Panc1 (cell line): ENCODE measurements at regions not wholly inside any gene's neighbourhood (a gene's known extent, or its start where the extent isn't known, plus 50 kb on each side); places are given as distances from the start of the nearest gene placed in this dataset.

Experiments used
- ATAC-seq: fragments of 200-7000 bp; cut with Tn5 transposase; 2 replicates; pipeline ENCODE4 v1.9.1; 2020; ENCODE audit warnings: mild to moderate bottlenecking, moderate library complexity
- BruUV-seq: library from RNA; stranded (reverse); fragments of 400-500 nt; replicated peaks from 2 replicates; lab custom pipeline; 2021; lab: Mats Ljungman, UMichigan
- CTCF ChIA-PET: fragments of 300-600 bp; sonication (Branson Sonifier 250); formaldehyde crosslinking; loops from one replicate; lab custom pipeline; 2022; ENCODE audit warnings: antibody characterized with exemption; lab: Charles Lee
- POLR2A ChIA-PET: fragments of 300-600 bp; sonication (Branson Sonifier 250); formaldehyde crosslinking; loops from one replicate; lab custom pipeline; 2022; ENCODE audit warnings: antibody characterized with exemption; lab: Charles Lee
- DNase-seq: peaks from one replicate; pipeline ENCODE4 v3.0.0-alpha.2; 2010; ENCODE audit warnings: low read depth, low spot score
- H3K27ac ChIP-seq: 2 replicates; pipeline ENCODE4 v1.5.1; 2011; ENCODE audit warnings: mild to moderate bottlenecking, low read length, inconsistent platforms
- H3K27me3 ChIP-seq: fragments of 200-500 bp; sonication (Bioruptor generic); 2 replicates; pipeline ENCODE4 v1.6.0; 2014; ENCODE audit warnings: low read length, inconsistent platforms; ENCODE audit not compliant: control insufficient read depth, insufficient read depth
- H3K36me3 ChIP-seq: fragments of 200-500 bp; sonication (Bioruptor generic); 2 replicates; pipeline ENCODE4 v1.5.1; 2014; ENCODE audit warnings: inconsistent platforms, mild to moderate bottlenecking, low read length, moderate library complexity; ENCODE audit not compliant: control insufficient read depth, insufficient read depth
- H3K4me1 ChIP-seq: 2 replicates; pipeline ENCODE4 v1.5.1; 2011; ENCODE audit warnings: inconsistent platforms, mild to moderate bottlenecking, low read length, moderate library complexity; ENCODE audit not compliant: control insufficient read depth, insufficient read depth
- H3K4me3 ChIP-seq, 2 experiments: 2 replicates each; pipeline ENCODE4 v1.5.1; 2011 to 2012; ENCODE audit warnings: low read depth in 2 of 2, low read length in 2 of 2, mild to moderate bottlenecking in 2 of 2, inconsistent platforms in 1 of 2, moderate library complexity in 1 of 2
- H3K9me3 ChIP-seq: fragments of 200-500 bp; sonication (Bioruptor generic); 2 replicates; pipeline ENCODE4 v1.5.1; 2014; ENCODE audit warnings: low read depth, mild to moderate bottlenecking, inconsistent platforms, low read length, moderate library complexity; ENCODE audit not compliant: control insufficient read depth, insufficient read depth
- POLR2AphosphoS5 ChIP-seq: IDR thresholded peaks from 2 replicates; pipeline ENCODE4 v1.6.1; 2012; ENCODE audit warnings: mild to moderate bottlenecking, low read depth, low read length, moderate library complexity
- SIN3A ChIP-seq: IDR thresholded peaks from 2 replicates; pipeline ENCODE4 v1.6.1; 2012; ENCODE audit warnings: low read depth, mild to moderate bottlenecking, low read length, moderate library complexity, borderline replicate concordance; ENCODE audit not compliant: insufficient read depth
- TCF7L2 ChIP-seq: IDR thresholded peaks from 2 replicates; pipeline ENCODE4 v1.6.1; 2011; ENCODE audit warnings: mild to moderate bottlenecking, low read depth, low read length, inconsistent platforms
- in situ Hi-C: cut with HindIII; loops from 2 replicates; pipeline ENCODE4 v1.10.0; 2016; ENCODE audit warnings: low sequenced_read_pairs, low pct_unique_long_range_greater_than_20kb
- intact Hi-C: fragments of 100-400 bp; cut with micrococcal nuclease; formaldehyde crosslinking; loops from one replicate; pipeline ENCODE4 v1.10.0; 2022; ENCODE audit not compliant: unreplicated experiment
- TF ChIP-seq, protein P1 (sequence below): fragments of 450-650 bp; IDR thresholded peaks from 2 replicates; pipeline ENCODE4 v1.5.1; 2017; ENCODE audit warnings: mild to moderate bottlenecking
- TF ChIP-seq, protein P2 (sequence below), 2 experiments: IDR thresholded peaks; 2 replicates each; pipeline ENCODE4 v1.6.1; 2011 to 2012; ENCODE audit warnings: low read depth in 2 of 2, control low read depth in 1 of 2, low read length in 1 of 2, mild to moderate bottlenecking in 1 of 2, moderate library complexity in 1 of 2; ENCODE audit not compliant: insufficient read depth in 1 of 2

DNA sequence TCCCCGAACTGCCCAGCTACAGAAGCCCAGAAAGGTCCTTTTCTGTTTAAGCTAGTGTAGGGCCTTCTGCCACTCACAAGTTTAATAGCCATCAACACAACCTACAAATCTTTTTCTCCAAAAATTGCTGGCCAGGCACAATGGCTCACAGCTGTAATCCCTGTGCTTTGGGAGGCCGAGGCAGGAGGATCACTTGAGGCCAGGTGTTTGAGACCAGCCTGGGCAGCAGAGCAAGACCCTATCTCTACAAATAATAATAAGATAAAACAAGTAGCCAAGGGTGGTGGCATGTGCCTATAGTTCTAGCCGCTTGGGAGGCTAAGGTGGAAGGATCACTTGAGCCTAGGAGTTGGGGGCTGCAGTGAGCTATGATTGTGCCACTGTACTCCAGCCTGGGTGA, 176.4 kb downstream of the HSD17B3 start:
- TF ChIP-seq POLR2AphosphoS5 (no peak), TCF7L2 (no peak), SIN3A (no peak)
- TF ChIP-seq, protein P1, sequence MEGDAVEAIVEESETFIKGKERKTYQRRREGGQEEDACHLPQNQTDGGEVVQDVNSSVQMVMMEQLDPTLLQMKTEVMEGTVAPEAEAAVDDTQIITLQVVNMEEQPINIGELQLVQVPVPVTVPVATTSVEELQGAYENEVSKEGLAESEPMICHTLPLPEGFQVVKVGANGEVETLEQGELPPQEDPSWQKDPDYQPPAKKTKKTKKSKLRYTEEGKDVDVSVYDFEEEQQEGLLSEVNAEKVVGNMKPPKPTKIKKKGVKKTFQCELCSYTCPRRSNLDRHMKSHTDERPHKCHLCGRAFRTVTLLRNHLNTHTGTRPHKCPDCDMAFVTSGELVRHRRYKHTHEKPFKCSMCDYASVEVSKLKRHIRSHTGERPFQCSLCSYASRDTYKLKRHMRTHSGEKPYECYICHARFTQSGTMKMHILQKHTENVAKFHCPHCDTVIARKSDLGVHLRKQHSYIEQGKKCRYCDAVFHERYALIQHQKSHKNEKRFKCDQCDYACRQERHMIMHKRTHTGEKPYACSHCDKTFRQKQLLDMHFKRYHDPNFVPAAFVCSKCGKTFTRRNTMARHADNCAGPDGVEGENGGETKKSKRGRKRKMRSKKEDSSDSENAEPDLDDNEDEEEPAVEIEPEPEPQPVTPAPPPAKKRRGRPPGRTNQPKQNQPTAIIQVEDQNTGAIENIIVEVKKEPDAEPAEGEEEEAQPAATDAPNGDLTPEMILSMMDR, result no peak
- TF ChIP-seq, protein P2, sequence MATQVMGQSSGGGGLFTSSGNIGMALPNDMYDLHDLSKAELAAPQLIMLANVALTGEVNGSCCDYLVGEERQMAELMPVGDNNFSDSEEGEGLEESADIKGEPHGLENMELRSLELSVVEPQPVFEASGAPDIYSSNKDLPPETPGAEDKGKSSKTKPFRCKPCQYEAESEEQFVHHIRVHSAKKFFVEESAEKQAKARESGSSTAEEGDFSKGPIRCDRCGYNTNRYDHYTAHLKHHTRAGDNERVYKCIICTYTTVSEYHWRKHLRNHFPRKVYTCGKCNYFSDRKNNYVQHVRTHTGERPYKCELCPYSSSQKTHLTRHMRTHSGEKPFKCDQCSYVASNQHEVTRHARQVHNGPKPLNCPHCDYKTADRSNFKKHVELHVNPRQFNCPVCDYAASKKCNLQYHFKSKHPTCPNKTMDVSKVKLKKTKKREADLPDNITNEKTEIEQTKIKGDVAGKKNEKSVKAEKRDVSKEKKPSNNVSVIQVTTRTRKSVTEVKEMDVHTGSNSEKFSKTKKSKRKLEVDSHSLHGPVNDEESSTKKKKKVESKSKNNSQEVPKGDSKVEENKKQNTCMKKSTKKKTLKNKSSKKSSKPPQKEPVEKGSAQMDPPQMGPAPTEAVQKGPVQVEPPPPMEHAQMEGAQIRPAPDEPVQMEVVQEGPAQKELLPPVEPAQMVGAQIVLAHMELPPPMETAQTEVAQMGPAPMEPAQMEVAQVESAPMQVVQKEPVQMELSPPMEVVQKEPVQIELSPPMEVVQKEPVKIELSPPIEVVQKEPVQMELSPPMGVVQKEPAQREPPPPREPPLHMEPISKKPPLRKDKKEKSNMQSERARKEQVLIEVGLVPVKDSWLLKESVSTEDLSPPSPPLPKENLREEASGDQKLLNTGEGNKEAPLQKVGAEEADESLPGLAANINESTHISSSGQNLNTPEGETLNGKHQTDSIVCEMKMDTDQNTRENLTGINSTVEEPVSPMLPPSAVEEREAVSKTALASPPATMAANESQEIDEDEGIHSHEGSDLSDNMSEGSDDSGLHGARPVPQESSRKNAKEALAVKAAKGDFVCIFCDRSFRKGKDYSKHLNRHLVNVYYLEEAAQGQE (IDR thresholded peaks at IDR 0.05; ENCODE audit: insufficient read depth in 1 of 2, low read depth in 2 of 2, low read length in 1 of 2), result no peak
- POLR2A ChIA-PET, result no interaction called here
- Histone ChIP-seq H3K27me3 (no peaks in the 10 kb centered on the region; the same call in none of the 2 replicates), H3K4me3 (no peak overlapping the region), H3K4me1 (no peaks in the 10 kb centered on the region), H3K36me3 (no peaks in the 10 kb centered on the region), H3K9me3 (no peaks in the 10 kb centered on the region), H3K27ac (no peak overlapping the region)
- CTCF ChIA-PET, result no interaction called here
- no TSS peak for BruUV-seq
- DNase-seq (no peak), ATAC-seq (no peak)
- intact Hi-C loops, result no loop called here
- in situ Hi-C loops, result no loop called here

DNA sequence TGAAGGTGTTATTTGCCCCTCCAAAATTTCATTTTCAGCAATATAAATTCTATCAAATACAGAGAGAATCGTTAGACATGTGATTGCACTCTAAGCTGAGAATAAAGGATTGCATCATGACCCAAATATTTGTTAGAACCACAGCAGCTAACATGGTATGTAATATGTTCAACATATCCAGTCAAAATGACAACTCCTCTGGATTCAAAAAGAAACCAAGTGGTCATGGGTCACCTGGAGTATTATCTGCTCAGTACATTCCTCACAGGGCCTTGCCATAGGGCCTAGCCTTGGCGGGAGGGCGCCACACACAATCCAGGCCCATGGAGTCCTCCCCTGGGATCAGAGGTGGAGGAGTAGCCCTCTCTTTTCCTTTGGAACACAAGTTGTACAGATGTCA, 179.2 kb downstream of the HSD17B3 start:
- DNase-seq, result no peak
- in situ Hi-C loops (no loop called here), intact Hi-C loops (no loop called here)
- Histone ChIP-seq H3K27ac (no peak overlapping the region), H3K36me3 (no peaks in the 10 kb centered on the region), H3K4me1 (no peaks in the 10 kb centered on the region), H3K9me3 (no peaks in the 10 kb centered on the region), H3K27me3 (no peaks in the 10 kb centered on the region; the same call in 1 of the 2 replicates), H3K4me3 (no peak overlapping the region)
- POLR2A ChIA-PET, result no interaction called here
- no peak for TF ChIP-seq TCF7L2
- TF ChIP-seq, protein P2 (IDR thresholded peaks at IDR 0.05; ENCODE audit: insufficient read depth in 1 of 2, low read depth in 2 of 2, low read length in 1 of 2), result no peak
- no TSS peak for BruUV-seq
- no peak for ATAC-seq
- CTCF ChIA-PET, result no interaction called here
